ENCODE measurements at regions not wholly inside any gene's neighbourhood (a gene's known extent, or its start where the extent isn't known, plus 50 kb on each side); places are given as distances from the start of the nearest gene placed in this dataset.

DNA sequence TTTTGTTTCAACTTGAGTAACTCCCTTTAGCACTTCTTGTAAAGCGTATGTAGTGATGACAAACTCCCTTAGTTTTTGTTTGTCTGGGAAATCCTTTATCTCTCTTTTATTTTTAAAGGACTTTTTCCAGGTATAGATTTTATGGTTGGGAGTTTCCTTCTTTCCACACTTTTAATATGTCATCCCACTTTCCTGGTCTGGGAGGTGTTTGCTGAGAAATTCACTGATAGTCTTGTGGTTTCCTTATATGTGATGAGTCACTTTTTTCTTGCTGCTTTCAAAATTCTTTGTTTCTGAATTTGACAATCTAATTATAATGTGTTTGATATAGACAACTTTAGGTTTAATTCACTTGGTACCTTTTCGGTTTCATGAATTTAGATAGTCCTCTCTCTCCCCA, 353.9 kb downstream of the GPAT3 start:
- no peak for DNase-seq (ENCODE audit: low read depth, low spot score)
- H2AFZ ChIP-seq (ENCODE audit: control insufficient read depth, low read depth, low read length), result no peak overlapping the region
- RAD21 ChIA-PET (ENCODE audit: unreplicated experiment), result no interaction called here
- FAIRE-seq, result no peak
- H3K9ac ChIP-seq (ENCODE audit: control insufficient read depth, insufficient read depth, low read length), result no peak overlapping the region
- no peak overlapping the region for H3K27ac ChIP-seq (ENCODE audit: control insufficient read depth, insufficient read depth)
- in situ Hi-C loops (cut with MboI), result no loop called here
- no peaks in the 10 kb centered on the region; a peak in 1 of 4 replicates for H3K27me3 ChIP-seq (replicated peaks in 1 of 2; ENCODE audit: control insufficient read depth in 2 of 2, insufficient read depth in 2 of 2, low read length in 1 of 2)
- no peaks in the 10 kb centered on the region for H3K79me2 ChIP-seq (ENCODE audit: control insufficient read depth, insufficient read depth, low read length)
- intact Hi-C loops (cut with micrococcal nuclease; ENCODE audit: unreplicated experiment), result no loop called here
- TF ChIP-seq RELA (IDR thresholded peaks at IDR 0.05; ENCODE audit: borderline replicate concordance, partially characterized antibody), result no peak
- TF ChIP-seq MTA3 (IDR thresholded peaks at IDR 0.05; ENCODE audit: borderline replicate concordance, low read length), result no peak
- TF ChIP-seq STAT1 (conservative IDR thresholded peaks at IDR 0.05), result no peak
- no peak for TF ChIP-seq NFYA (IDR thresholded peaks at IDR 0.05; ENCODE audit: borderline replicate concordance, low read depth, low read length)
- TF ChIP-seq ESRRA (IDR thresholded peaks at IDR 0.05; ENCODE audit: low read length), result no peak
- no peak for TF ChIP-seq ZNF384 (IDR thresholded peaks at IDR 0.05; ENCODE audit: borderline replicate concordance, low read depth, low read length)
- no peak for TF ChIP-seq PML (IDR thresholded peaks at IDR 0.05; ENCODE audit: low read length)
- no peak for TF ChIP-seq BCL11A (IDR thresholded peaks at IDR 0.05; ENCODE audit: low read depth, low read length)
- no peak for TF ChIP-seq ZNF687 (IDR thresholded peaks at IDR 0.05)
- no peak for TF ChIP-seq TCF12 (IDR thresholded peaks at IDR 0.05; ENCODE audit: low read depth, low read length)
- TF ChIP-seq ZSCAN29 (IDR thresholded peaks at IDR 0.05), result no peak
- no peak for TF ChIP-seq JUNB (IDR thresholded peaks at IDR 0.05)
- no peak for TF ChIP-seq FOXM1 (IDR thresholded peaks at IDR 0.05; ENCODE audit: low read depth, low read length)
- TF ChIP-seq, protein P1, sequence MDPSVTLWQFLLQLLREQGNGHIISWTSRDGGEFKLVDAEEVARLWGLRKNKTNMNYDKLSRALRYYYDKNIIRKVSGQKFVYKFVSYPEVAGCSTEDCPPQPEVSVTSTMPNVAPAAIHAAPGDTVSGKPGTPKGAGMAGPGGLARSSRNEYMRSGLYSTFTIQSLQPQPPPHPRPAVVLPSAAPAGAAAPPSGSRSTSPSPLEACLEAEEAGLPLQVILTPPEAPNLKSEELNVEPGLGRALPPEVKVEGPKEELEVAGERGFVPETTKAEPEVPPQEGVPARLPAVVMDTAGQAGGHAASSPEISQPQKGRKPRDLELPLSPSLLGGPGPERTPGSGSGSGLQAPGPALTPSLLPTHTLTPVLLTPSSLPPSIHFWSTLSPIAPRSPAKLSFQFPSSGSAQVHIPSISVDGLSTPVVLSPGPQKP (IDR thresholded peaks at IDR 0.05; ENCODE audit: low read depth, low read length), result no peak
- TF ChIP-seq SIX5 (IDR thresholded peaks at IDR 0.05; ENCODE audit: low read depth, low read length, severe bottlenecking), result no peak
- TF ChIP-seq CHD1 (IDR thresholded peaks at IDR 0.05; ENCODE audit: low read depth, low read length), result no peak
- H3K36me3 ChIP-seq (ENCODE audit: control insufficient read depth in 2 of 2, insufficient read depth in 2 of 2, low read length in 1 of 2), result no peaks in the 10 kb centered on the region
- WGBS (ENCODE audit: insufficient coverage, insufficient replicate concordance, low lambda C conversion rate, missing lambda C conversion rate), result 25% methylated on average over 2 of the region's 2 CpGs
- ATAC-seq, result no peak
- no peaks in the 10 kb centered on the region for H3K4me1 ChIP-seq (ENCODE audit: control insufficient read depth, insufficient read depth, low read length)
- no peaks in the 10 kb centered on the region for H3K9me3 ChIP-seq (replicated peaks; ENCODE audit: control insufficient read depth, insufficient read depth, low read length)
- no peak overlapping the region for H3K4me3 ChIP-seq
- POLR2A ChIA-PET, result no interaction called here
- H4K20me1 ChIP-seq (ENCODE audit: control insufficient read depth, insufficient read depth), result no peaks in the 10 kb centered on the region
- no TSS peak for BruUV-seq (replicated peaks)
- H3K4me2 ChIP-seq (ENCODE audit: control insufficient read depth, insufficient read depth), result no peak overlapping the region
- SMC1A ChIA-PET (ENCODE audit: uncharacterized antibody, unreplicated experiment), result no interaction called here
- CTCF ChIA-PET, result interaction anchor here (0.8 kb wide), 1 partner anchor 9 kb away, joined by 5 read pairs; no protein-coding TSS in a partner anchor
